ENCODE measurements at regions not wholly inside any gene's neighbourhood (a gene's known extent, or its start where the extent isn't known, plus 50 kb on each side); places are given as distances from the start of the nearest gene placed in this dataset.

DNA sequence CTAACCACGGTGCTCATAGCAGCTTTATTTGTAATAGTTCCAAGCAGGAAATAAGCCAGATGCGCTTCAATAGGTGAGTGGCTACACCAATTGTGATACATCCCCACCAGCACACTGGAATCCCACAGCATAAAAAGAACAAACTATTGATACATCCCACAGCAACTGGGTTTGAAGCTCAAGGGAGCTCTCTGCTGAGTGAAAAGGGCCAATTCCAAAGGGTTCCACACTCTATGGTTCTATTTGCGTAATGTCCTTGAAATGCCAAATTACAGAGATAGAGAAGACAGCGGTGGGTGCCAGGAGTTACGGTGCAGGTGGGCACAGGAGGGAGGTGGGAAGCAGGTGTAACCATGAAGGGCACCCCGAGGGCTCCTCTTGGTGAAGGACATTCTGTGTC, 155.3 kb upstream of the PPP1R26 start:
- intact Hi-C loops (cut with micrococcal nuclease; ENCODE audit: unreplicated experiment) (no loop called here), in situ Hi-C loops (cut with HindIII; ENCODE audit: low pct_unique_long_range_greater_than_20kb, low sequenced_read_pairs) (no loop called here)
- Histone ChIP-seq H3K27me3 (ENCODE audit: control insufficient read depth, insufficient read depth, low read length) (no peaks in the 10 kb centered on the region), H3K4me1 (ENCODE audit: control insufficient read depth, insufficient read depth, low read length) (no peaks in the 10 kb centered on the region), H3K27ac (ENCODE audit: low read length) (no peak overlapping the region), H3K9me3 (ENCODE audit: control insufficient read depth, insufficient read depth, low read depth, low read length) (no peaks in the 10 kb centered on the region), H3K36me3 (ENCODE audit: control insufficient read depth, insufficient read depth, low read length) (no peaks in the 10 kb centered on the region), H3K4me3 (ENCODE audit: low read depth in 2 of 2, low read length in 2 of 2) (no peak overlapping the region)
- ATAC-seq (no peak), DNase-seq (ENCODE audit: low read depth, low spot score) (no peak)
- CTCF ChIA-PET, result no interaction called here
- POLR2A ChIA-PET, result no interaction called here
- no peak for TF ChIP-seq REST (IDR thresholded peaks at IDR 0.05; ENCODE audit: insufficient read depth in 1 of 2, low read depth in 2 of 2, low read length in 1 of 2)
- TF ChIP-seq POLR2AphosphoS5 (IDR thresholded peaks at IDR 0.05; ENCODE audit: low read depth, low read length), result no peak
- TF ChIP-seq CTCF (IDR thresholded peaks at IDR 0.05), result no peak
- no peak for TF ChIP-seq SIN3A (IDR thresholded peaks at IDR 0.05; ENCODE audit: borderline replicate concordance, insufficient read depth, low read depth, low read length)
- TF ChIP-seq TCF7L2 (IDR thresholded peaks at IDR 0.05; ENCODE audit: low read depth, low read length), result no peak
- BruUV-seq (replicated peaks), result no TSS peak

DNA sequence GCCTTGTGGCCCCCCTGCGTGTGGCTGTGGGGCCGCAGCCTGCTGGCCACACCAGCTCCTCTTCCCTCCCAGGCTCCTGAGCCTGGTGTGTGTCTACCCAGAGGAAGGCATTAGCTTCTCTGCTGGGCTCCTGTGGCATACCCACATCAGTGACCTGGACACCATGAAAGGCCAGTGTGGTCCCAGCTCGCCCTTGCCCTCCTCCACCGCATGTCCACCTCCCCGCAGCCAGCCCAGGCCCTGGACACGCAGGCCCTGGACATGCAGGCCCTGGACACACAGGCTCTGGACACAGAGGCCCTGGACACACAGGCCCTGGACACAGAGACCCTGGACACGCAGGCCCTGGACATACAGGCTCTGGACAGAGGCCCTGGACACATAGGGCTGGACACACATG, 153.4 kb upstream of the PPP1R26 start:
- TF ChIP-seq TCF7L2 (IDR thresholded peaks at IDR 0.05; ENCODE audit: low read depth, low read length) (no peak), CTCF (IDR thresholded peaks at IDR 0.05) (no peak), REST (IDR thresholded peaks at IDR 0.05; ENCODE audit: insufficient read depth in 1 of 2, low read depth in 2 of 2, low read length in 1 of 2) (no peak), POLR2AphosphoS5 (IDR thresholded peaks at IDR 0.05; ENCODE audit: low read depth, low read length) (no peak), SIN3A (IDR thresholded peaks at IDR 0.05; ENCODE audit: borderline replicate concordance, insufficient read depth, low read depth, low read length) (no peak)
- no peak for ATAC-seq
- H3K36me3 ChIP-seq (ENCODE audit: control insufficient read depth, insufficient read depth, low read length), result no peaks in the 10 kb centered on the region
- in situ Hi-C loops (cut with HindIII; ENCODE audit: low pct_unique_long_range_greater_than_20kb, low sequenced_read_pairs), result no loop called here
- H3K9me3 ChIP-seq (ENCODE audit: control insufficient read depth, insufficient read depth, low read depth, low read length), result no peaks in the 10 kb centered on the region
- no peak for DNase-seq (ENCODE audit: low read depth, low spot score)
- no peaks in the 10 kb centered on the region for H3K4me1 ChIP-seq (ENCODE audit: control insufficient read depth, insufficient read depth, low read length)
- intact Hi-C loops (cut with micrococcal nuclease; ENCODE audit: unreplicated experiment), result no loop called here
- no TSS peak for BruUV-seq (replicated peaks)
- CTCF ChIA-PET, result no interaction called here
- H3K27me3 ChIP-seq (ENCODE audit: control insufficient read depth, insufficient read depth, low read length), result no peaks in the 10 kb centered on the region
- POLR2A ChIA-PET, result no interaction called here
- no peak overlapping the region for H3K27ac ChIP-seq (ENCODE audit: low read length)
- no peak overlapping the region for H3K4me3 ChIP-seq (ENCODE audit: low read depth in 2 of 2, low read length in 2 of 2)
